ENCODE measurements at regions not wholly inside any gene's neighbourhood (a gene's known extent, or its start where the extent isn't known, plus 50 kb on each side); places are given as distances from the start of the nearest gene placed in this dataset.

GRCh38 chr12:23185346-23185745 is 560.4 kb downstream of the ETNK1 start:
- DNase-seq = no peak

DNA sequence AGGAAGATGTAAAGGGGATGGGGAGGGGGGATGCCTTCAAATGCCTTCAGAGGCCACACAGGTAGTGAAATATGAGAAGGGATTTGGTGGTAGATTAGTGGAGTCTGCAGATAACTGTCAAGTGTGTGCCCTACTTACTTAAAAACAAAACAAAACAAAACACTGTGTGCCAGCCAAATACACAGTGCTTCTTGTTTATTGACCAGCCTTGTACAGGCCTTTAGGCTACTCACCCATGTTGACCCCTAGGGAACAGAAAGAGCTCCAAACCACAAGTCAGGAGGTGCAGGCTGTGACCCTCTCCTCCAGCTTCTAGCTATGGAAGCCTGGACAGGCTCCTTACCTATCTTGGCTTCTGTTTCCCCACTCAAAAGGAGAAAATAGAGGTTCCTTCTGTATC is 562.0 kb downstream of the ETNK1 start:
- DNase-seq = no peak

GRCh38 chr12:23193552-23193951 is 568.6 kb downstream of the ETNK1 start:
- DNase-seq = no peak

GRCh38 chr12:23197266-23197665 is 572.3 kb downstream of the ETNK1 start:
- DNase-seq = no peak

DNA sequence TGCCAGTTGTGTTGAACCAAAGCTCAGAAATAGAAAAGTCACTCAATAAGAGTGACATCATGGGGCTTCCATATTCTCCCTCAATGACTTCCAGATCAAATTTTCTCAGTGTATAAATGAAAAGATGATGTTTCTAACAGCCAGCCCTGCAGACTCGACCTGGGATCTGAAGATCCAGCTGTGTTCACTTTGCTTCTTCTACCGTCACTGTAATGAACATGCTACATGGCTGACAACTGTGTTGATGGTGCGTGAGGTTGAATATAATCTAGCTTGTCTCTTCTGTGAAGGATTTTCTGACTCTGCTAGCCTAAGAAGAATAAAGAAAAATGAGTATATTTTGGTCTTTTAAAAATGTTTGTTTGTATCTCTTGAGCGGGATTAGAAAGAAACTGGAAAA is 577.8 kb downstream of the ETNK1 start:
- DNase-seq = no peak

DNA sequence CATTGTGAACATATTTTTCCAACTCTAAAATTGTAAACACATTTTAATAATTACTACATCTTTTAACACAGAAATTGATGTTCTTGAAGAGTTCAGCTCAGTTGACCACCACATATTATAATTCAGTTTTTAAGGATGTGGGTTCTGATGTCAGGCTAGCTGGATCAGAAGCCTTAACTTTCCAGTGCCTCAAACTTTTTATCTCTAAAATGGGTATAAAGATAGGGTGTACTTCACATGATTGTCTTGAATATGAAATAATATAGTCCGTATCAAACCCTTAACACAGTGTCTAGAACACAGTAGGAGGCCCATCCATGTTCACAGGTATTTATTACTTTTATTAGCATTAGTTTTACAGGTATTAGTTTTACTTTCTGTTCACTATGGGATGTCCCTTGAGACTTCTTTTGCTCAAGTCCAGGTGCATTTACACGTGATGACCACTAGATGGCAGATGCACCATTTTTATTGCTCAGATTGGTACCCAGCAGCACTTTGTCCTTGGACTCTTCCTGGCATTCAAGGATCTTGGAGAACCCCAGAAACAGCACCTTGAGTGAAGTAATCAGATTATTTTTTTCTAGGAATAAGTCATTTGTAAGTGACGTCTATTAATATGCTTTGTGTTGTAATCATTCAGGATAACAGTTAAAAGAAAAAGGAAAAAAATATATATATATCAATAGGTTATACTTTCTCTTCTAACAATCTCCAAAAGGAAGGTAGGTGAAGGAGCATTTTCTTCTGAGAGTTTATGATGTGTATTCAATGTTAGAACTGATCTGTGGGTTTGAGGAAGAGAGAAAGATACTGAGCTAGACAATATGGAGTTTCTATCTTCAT is 580.2 kb downstream of the ETNK1 start:
- peak; percentile 54 for DNase-seq

DNA sequence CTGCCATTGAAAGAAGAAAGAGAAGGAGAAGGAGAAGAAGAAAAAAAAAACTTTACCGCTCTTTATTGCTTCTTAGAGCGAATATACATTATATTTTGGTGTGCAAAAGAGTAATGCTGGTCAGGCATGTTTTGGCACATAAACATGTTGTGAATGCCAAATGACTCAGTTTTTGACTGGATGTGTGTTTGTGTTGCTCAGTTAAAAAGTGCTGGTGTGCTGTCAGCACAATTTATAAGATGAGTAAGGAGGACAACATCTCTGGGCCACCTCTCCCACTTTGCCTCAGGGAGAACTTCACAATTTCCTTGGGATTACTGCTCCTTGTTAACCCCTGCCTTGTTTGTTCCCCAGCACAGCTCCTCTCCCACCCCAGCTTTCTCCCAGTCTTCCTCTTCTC is 584.8 kb downstream of the ETNK1 start:
- DNase-seq = no peak

DNA sequence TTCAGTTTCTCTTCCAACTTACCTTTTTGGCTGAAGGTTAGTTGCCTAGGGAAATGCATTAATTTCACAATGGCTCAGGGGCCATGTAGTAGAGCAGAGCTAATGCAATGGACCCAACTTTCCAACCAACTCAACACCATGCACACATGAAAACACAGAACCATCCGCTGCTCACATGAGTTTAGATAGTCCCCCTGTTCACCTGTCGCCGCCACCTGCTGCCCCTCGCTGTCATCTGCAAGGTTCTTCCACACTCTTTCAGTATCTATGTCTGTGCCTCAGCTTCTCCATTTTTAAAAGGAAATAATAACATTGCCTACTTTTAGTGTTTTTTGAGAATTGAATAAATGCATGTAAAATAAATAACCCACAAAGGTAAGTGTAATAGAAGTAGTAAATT is 585.6 kb downstream of the ETNK1 start:
- no peak for DNase-seq

DNA sequence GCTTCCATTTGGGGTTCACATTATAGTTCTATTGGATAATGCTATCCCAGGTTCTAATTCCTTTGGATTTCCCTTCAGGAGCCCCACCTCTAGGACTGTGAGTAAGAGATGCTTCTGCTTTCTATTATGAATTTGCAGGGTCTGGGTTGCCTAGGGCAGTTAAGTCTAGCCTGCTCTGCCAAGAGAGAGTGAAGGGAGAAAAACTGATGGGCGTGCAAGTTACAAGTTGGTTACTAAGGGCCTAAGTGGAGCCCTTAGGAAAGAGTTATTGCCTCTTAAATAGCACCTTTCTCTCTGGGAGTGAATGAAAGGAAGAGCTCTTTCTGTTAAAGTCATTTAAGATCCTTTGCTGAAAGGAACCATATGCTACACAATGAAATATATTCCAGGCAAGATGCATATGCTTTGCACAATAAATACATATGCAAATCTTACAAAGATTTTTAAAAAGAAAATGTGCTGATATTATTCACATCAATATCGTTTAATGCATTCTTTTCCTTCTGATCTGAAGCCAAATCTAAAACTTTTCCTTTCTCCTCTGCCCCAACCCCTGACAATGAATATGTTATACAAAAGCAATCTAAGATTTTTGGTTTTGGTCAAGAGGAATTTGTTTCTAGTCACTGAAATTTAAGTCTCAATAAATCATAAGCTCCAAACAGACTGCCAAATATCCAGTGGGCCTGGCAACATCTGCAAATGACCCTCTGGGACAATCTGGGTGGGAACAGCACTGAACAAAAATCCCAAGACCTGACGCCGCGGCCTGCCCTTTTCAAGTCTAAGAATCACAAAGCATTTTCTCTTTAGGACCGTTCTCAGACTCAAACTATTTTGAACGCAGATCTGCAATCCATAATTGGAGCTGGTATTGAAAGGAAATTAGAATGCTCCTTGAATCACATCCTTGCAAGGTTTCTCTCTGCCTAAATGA is 586.7 kb downstream of the ETNK1 start:
- DNase-seq = peak; percentile 23

DNA sequence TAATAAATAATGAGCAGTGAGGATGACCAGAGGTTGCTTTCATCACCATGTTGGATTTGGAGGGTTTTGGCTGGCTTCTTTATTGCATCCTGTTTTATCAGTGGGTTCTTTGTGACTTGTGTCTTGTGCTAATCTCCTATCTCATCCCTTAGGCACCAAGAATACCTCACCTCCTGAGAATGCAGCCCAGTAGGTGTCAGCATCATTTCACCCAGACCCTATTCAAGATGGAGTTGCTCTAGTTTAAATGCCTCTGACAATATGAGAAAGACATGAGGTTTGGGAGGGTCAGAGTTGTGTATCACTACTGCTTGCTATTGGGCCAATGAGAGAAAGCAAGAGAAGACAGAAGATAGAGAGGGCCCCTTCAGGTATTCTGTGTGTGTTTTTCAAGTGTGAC is 592.2 kb downstream of the ETNK1 start:
- DNase-seq = no peak

- DNase-seq = no peak
These were observed 592.7 kb downstream of the ETNK1 start for GRCh38 chr12:23217667-23218066.

DNA sequence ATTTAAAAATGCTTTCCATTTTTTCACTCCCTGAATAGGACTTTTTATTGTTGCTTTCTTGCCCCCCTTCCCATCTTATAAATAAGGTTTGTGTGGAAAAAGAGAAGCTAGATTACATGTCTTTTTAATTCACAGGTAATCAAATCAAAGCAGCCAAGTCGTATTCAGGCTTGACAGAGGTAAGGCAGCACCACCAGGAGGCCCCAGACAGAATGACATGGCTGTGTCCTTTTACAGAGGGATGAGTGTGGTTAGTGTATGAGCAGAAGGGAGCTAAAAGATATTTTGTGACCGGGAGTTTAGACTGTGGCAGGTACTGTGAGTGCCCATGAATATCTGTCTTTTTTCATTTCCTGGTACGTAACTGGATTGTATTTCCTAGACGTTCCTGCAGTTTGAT is 596.1 kb downstream of the ETNK1 start:
- DNase-seq = no peak

- no peak for DNase-seq
These were observed 597.0 kb downstream of the ETNK1 start for GRCh38 chr12:23221926-23222325.

GRCh38 chr12:23222801-23223200 is 597.8 kb downstream of the ETNK1 start:
- no peak for DNase-seq

DNA sequence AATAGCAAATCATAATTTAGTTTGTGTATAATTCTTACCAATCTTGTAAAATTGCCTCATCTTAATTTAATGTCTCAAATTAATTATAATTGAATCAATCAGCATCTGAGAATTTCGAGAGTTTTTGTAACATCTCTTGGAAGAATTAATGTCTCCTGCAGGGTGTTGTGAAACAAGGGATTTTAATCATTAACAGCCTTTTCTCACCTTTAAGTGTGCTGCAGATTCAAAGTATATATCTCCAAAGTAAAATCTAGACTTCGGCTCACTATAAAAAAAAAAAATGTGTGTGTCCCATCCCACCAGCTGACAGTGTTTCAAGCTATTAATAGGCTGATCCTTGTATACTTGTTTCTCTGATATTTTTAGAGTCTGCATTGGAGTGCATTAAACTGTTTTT is 603.1 kb downstream of the ETNK1 start:
- DNase-seq = no peak

DNA sequence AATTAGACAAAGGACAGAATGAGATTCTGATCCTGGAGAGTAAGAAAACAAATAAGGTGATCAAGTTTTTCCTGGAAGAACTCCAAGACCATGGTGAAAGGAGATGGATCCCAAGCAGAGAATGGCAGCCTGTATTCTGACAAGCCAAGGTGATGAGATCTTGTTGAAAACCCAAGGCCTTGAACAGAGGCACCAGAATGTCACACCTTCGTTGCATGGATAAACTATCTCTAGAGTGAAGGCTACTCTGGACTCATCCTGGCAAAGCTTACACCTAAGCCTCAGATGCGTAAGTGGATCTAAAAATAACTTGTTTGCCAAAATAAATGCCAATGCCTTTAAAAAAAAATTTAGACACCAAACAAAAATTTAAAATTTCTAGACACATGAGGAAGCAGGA is 605.9 kb downstream of the ETNK1 start:
- DNase-seq = no peak

DNA sequence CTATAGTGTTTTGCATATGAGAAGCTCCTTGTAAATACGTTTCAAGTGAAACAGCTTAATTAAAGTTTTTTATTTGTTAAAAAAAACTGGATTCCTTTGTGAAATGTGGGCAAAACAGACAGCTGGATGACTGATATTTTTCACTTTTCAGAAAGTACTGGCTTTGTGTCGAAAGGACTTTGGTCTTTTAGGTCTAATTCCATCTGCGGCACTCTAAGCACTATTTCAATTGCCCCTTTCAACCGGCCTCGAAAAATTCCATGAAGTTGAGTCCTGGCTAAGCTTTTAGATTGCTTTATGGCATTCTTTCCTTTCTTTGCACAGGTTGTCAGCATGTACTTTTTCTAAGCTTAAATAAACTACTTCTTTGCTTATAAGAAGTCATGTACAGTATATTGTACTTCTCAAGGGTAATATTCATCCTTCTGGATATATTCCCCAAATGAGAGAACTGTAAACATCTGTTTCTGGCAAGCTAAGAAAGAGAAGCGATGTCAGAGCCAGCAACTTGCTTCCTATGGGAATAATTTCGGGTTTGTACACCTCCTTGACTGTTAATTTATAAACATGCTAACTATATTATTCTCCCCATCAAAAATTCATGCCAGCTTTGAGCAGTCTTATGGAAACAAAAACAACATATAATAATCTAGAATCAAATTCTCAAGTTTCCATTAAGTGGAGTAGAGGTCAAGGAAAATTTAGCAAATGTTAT is 611.3 kb downstream of the ETNK1 start:
- peak; percentile 31 for DNase-seq

DNA sequence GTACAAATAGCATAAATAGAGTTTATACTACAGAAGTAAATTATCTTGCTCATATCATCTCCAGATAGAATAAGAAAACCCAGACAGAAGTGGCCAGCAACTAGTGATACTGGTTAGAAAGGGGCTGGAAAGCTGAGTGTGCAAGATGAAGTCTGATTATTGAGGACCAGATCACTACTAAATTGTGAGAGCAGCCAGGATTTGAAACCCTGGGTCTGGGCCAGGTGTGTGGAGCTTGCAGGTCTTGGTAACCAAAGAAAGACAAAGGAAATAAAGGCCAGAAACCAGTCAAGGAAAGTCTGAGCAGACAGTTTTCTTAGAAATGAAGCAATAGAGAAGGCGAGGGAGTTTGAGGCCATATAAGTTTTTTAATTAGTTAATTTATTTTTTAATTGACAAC is 611.8 kb downstream of the ETNK1 start:
- DNase-seq = peak; percentile 23

DNA sequence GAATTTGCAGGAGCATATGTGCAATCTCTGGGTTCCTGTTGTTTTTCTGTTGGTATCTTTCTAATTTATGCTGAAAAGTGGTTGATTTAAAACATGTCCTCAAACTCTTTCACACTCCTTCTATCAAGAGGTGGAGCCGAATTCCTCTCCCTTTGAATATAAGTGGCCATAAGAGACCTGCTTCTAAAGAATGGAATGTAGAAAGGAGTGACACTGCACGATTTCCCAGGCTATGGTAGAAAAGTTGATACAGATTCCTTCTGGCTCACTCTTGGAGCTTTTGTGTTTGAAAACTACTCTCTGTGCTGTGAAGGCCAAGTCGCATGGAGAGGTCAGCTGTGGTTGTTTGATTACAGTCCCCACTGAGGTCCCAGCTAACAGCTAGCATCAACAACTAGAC is 613.2 kb downstream of the ETNK1 start:
- DNase-seq = no peak

DNA sequence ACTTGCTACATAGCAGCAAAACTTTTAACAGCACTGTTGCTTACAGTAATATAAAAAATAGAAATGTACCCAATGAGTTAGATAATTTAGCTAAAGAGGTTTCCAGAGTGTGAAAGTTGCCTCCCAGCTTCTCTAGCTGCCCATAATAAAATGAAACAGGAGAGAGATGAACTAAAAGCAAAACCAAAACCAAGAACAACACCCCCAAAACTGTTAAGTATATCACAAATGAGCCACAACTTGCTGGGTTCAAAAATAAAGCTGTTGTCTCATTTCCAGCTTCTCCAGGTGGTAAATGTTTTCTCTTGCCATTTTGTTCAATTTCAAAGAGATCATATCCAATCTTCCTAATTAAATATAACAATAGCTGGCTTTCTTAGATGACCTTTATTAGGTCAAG is 614.0 kb downstream of the ETNK1 start:
- DNase-seq = no peak

- DNase-seq = no peak
These were observed 620.2 kb downstream of the ETNK1 start for GRCh38 chr12:23245186-23245585.

GRCh38 chr12:23253191-23253590 is 628.2 kb downstream of the ETNK1 start:
- DNase-seq = no peak
